HepG2 (cell line): ENCODE measurements at regions not wholly inside any gene's neighbourhood (a gene's known extent, or its start where the extent isn't known, plus 50 kb on each side); places are given as distances from the start of the nearest gene placed in this dataset.

Experiments
- ZNF766 ChIP-seq: sonication (generic); formaldehyde crosslinking; IDR thresholded peaks from 2 replicates; pipeline ENCODE4 v1.5.0; 2020; ENCODE audit warnings: missing genetic modification reagents, borderline replicate concordance
- TF ChIP-seq, protein P1 (sequence below): sonication (generic); formaldehyde crosslinking; IDR thresholded peaks from 2 replicates; pipeline ENCODE4 v1.8.1; 2023; ENCODE audit warnings: mild to moderate bottlenecking, missing genetic modification reagents
- TF ChIP-seq, protein P2 (sequence below): sonication (generic); formaldehyde crosslinking; IDR thresholded peaks from 2 replicates; pipeline ENCODE4; 2020; ENCODE audit warnings: missing genetic modification reagents, mild to moderate bottlenecking, borderline replicate concordance
- TF ChIP-seq, protein P3 (sequence below): sonication (generic); formaldehyde crosslinking; IDR thresholded peaks from 2 replicates; pipeline ENCODE4 v1.5.1; 2020; ENCODE audit warnings: mild to moderate bottlenecking, missing genetic modification reagents, moderate library complexity
- TF ChIP-seq, protein P4 (sequence below): sonication (generic); formaldehyde crosslinking; IDR thresholded peaks from 2 replicates; pipeline ENCODE4 v1.5.1; 2020; ENCODE audit warnings: missing genetic modification reagents, mild to moderate bottlenecking, borderline replicate concordance

DNA sequence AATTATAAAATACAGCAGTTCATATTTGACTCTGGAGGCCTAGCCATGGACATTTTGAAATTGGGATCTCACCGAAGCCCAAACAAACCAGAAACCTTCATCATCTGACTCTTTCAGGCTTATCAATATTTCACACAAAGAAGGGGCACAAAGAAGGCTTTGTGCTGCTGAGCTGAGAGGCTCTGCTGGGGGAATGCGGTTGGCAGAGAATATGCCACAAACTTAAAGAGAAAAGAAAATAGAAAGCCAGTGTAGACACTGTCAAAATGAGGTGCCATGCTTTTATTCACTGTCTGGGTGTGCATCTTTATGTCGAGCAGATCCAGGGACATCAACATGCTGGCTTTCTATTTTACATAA lies 162.6 kb downstream of the QPCT start (continued):
- TF ChIP-seq, protein P1, sequence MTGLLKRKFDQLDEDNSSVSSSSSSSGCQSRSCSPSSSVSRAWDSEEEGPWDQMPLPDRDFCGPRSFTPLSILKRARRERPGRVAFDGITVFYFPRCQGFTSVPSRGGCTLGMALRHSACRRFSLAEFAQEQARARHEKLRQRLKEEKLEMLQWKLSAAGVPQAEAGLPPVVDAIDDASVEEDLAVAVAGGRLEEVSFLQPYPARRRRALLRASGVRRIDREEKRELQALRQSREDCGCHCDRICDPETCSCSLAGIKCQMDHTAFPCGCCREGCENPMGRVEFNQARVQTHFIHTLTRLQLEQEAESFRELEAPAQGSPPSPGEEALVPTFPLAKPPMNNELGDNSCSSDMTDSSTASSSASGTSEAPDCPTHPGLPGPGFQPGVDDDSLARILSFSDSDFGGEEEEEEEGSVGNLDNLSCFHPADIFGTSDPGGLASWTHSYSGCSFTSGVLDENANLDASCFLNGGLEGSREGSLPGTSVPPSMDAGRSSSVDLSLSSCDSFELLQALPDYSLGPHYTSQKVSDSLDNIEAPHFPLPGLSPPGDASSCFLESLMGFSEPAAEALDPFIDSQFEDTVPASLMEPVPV (CRISPR knock-in tag): no peak
- TF ChIP-seq, protein P2, sequence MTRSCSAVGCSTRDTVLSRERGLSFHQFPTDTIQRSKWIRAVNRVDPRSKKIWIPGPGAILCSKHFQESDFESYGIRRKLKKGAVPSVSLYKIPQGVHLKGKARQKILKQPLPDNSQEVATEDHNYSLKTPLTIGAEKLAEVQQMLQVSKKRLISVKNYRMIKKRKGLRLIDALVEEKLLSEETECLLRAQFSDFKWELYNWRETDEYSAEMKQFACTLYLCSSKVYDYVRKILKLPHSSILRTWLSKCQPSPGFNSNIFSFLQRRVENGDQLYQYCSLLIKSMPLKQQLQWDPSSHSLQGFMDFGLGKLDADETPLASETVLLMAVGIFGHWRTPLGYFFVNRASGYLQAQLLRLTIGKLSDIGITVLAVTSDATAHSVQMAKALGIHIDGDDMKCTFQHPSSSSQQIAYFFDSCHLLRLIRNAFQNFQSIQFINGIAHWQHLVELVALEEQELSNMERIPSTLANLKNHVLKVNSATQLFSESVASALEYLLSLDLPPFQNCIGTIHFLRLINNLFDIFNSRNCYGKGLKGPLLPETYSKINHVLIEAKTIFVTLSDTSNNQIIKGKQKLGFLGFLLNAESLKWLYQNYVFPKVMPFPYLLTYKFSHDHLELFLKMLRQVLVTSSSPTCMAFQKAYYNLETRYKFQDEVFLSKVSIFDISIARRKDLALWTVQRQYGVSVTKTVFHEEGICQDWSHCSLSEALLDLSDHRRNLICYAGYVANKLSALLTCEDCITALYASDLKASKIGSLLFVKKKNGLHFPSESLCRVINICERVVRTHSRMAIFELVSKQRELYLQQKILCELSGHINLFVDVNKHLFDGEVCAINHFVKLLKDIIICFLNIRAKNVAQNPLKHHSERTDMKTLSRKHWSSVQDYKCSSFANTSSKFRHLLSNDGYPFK (CRISPR knock-in tag): no peak
- no peak for TF ChIP-seq ZNF766 (CRISPR knock-in tag)
- TF ChIP-seq, protein P3, sequence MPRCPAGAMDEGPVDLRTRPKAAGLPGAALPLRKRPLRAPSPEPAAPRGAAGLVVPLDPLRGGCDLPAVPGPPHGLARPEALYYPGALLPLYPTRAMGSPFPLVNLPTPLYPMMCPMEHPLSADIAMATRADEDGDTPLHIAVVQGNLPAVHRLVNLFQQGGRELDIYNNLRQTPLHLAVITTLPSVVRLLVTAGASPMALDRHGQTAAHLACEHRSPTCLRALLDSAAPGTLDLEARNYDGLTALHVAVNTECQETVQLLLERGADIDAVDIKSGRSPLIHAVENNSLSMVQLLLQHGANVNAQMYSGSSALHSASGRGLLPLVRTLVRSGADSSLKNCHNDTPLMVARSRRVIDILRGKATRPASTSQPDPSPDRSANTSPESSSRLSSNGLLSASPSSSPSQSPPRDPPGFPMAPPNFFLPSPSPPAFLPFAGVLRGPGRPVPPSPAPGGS (CRISPR knock-in tag): no peak
- TF ChIP-seq, protein P4, sequence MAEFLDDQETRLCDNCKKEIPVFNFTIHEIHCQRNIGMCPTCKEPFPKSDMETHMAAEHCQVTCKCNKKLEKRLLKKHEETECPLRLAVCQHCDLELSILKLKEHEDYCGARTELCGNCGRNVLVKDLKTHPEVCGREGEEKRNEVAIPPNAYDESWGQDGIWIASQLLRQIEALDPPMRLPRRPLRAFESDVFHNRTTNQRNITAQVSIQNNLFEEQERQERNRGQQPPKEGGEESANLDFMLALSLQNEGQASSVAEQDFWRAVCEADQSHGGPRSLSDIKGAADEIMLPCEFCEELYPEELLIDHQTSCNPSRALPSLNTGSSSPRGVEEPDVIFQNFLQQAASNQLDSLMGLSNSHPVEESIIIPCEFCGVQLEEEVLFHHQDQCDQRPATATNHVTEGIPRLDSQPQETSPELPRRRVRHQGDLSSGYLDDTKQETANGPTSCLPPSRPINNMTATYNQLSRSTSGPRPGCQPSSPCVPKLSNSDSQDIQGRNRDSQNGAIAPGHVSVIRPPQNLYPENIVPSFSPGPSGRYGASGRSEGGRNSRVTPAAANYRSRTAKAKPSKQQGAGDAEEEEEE (CRISPR knock-in tag): no peak
